Left lung (tissue), 4 donors: ENCODE measurements at regions not wholly inside any gene's neighbourhood (a gene's known extent, or its start where the extent isn't known, plus 50 kb on each side); places are given as distances from the start of the nearest gene placed in this dataset.

Experiments
- ATAC-seq: fragments of 200-7000 bp; cut with Tn5 transposase; one replicate; pipeline ENCODE4 v1.9.1; 2020; ENCODE audit warnings: moderate library complexity
- DNase-seq, 4 donors: peaks; one replicate each; pipeline ENCODE4 v3.0.0-alpha.2; 2013 to 2020
- H3K27ac ChIP-seq, 2 donors: fragments of 200-600 bp; sonication (generic) in 1 of 2; one replicate each; pipeline versions ENCODE4 v1.5.0 to v1.8.0; 2020 to 2021
- H3K27me3 ChIP-seq, 2 donors: fragments of 200-600 bp; sonication (generic) in 1 of 2; one replicate each; pipeline versions ENCODE4 v1.5.0 to v1.8.0; 2020 to 2021
- H3K36me3 ChIP-seq, 2 donors: fragments of 200-600 bp; sonication (generic) in 1 of 2; one replicate each; pipeline versions ENCODE4 v1.5.0 to v1.8.0; 2020 to 2021
- H3K4me1 ChIP-seq, 2 donors: fragments of 200-600 bp; one replicate each; pipeline ENCODE4 v1.8.0; 2021
- H3K4me3 ChIP-seq, 2 donors: fragments of 200-600 bp; sonication (generic) in 1 of 2; one replicate each; pipeline versions ENCODE4 v1.5.0 to v1.8.0; 2020 to 2021; ENCODE audit warnings: mild to moderate bottlenecking in 1 of 2
- H3K9me3 ChIP-seq, 2 donors: fragments of 200-600 bp; sonication (generic) in 1 of 2; one replicate each; pipeline versions ENCODE4 v1.5.0 to v1.8.0; 2020 to 2021
- CTCF ChIP-seq, 2 donors: fragments of 200-600 bp; sonication (generic) in 1 of 2; IDR thresholded peaks; one replicate each; pipeline versions ENCODE4 v1.5.0 to v1.8.0; 2021; ENCODE audit warnings: antibody characterized with exemption in 2 of 2
- intact Hi-C, 2 donors: fragments of 100-400 bp; cut with DNase I; formaldehyde crosslinking; loops; one replicate each; pipeline versions ENCODE4 v1.11.2 to v1.14.2; 2022
- donor health status: DM: no; HTN: yes; CAD: no.
- donor health status: DM: no; HTN: no; CAD: no.

- Histone ChIP-seq H3K36me3 (no peaks in the 10 kb centered on the region), H3K27me3 (no peaks in the 10 kb centered on the region), H3K4me3 (no peak overlapping the region), H3K27ac (peak overlapping the region in 1 of 2 donors; percentile 40), H3K4me1 (no peaks in the 10 kb centered on the region), H3K9me3 (peaks cover 0 to 6% of the 10 kb centered on the region in 2 donors)
- intact Hi-C loops: no loop called here
- peak in 1 of 4 donors; percentile 29 for DNase-seq
- TF ChIP-seq CTCF (IDR thresholded peaks at IDR 0.05): no peak
- ATAC-seq: peak; percentile 97
These were observed 484.8 kb downstream of the MBD2 start for GRCh38 chr18:53739700-53740099.

- Histone ChIP-seq H3K4me3 (no peak overlapping the region), H3K9me3 (peaks cover 0 to 3% of the 10 kb centered on the region in 2 donors), H3K4me1 (no peaks in the 10 kb centered on the region), H3K36me3 (no peaks in the 10 kb centered on the region), H3K27me3 (no peaks in the 10 kb centered on the region), H3K27ac (no peak overlapping the region)
- ATAC-seq (no peak), DNase-seq (no peak)
- intact Hi-C loops: no loop called here
- TF ChIP-seq CTCF (IDR thresholded peaks at IDR 0.05): no peak
These were observed 488.9 kb downstream of the MBD2 start for GRCh38 chr18:53735526-53735925.

- no peak for DNase-seq
- Histone ChIP-seq H3K4me3 (no peak overlapping the region), H3K4me1 (no peaks in the 10 kb centered on the region), H3K27me3 (no peaks in the 10 kb centered on the region), H3K9me3 (peaks cover 0 to 4% of the 10 kb centered on the region in 2 donors), H3K27ac (no peak overlapping the region), H3K36me3 (no peaks in the 10 kb centered on the region)
- intact Hi-C loops: no loop called here
- ATAC-seq: peak; percentile 62
- TF ChIP-seq CTCF (IDR thresholded peaks at IDR 0.05): no peak
These were observed 509.1 kb downstream of the MBD2 start for GRCh38 chr18:53715243-53715853.

GRCh38 chr18:53710080-53710479 lies 514.4 kb downstream of the MBD2 start:
- H3K9me3 ChIP-seq: peaks cover 0 to 14% of the 10 kb centered on the region in 2 donors
- intact Hi-C loops: no loop called here
- H3K27me3 ChIP-seq: no peaks in the 10 kb centered on the region
- no peak for DNase-seq
- no peaks in the 10 kb centered on the region for H3K36me3 ChIP-seq
- H3K4me1 ChIP-seq: no peaks in the 10 kb centered on the region
- no peak overlapping the region for H3K4me3 ChIP-seq
- no peak overlapping the region for H3K27ac ChIP-seq
- ATAC-seq: no peak
- no peak for TF ChIP-seq CTCF (IDR thresholded peaks at IDR 0.05)

GRCh38 chr18:53702480-53702879 lies 522.0 kb downstream of the MBD2 start:
- no peak overlapping the region for H3K4me3 ChIP-seq
- intact Hi-C loops: no loop called here
- no peaks in the 10 kb centered on the region for H3K9me3 ChIP-seq
- H3K36me3 ChIP-seq: no peaks in the 10 kb centered on the region
- ATAC-seq (no peak), DNase-seq (no peak)
- no peaks in the 10 kb centered on the region for H3K4me1 ChIP-seq
- no peaks in the 10 kb centered on the region for H3K27me3 ChIP-seq
- H3K27ac ChIP-seq: no peak overlapping the region
- no peak for TF ChIP-seq CTCF (IDR thresholded peaks at IDR 0.05)
